GM19324 (cell line): ENCODE measurements at regions not wholly inside any gene's neighbourhood (a gene's known extent, or its start where the extent isn't known, plus 50 kb on each side); places are given as distances from the start of the nearest gene placed in this dataset.
"Not testable (repeated sequence)": the region's sequence is repeated elsewhere in the genome, so short reads cannot be mapped to it uniquely, and the experiment has no call there.

Experiments used
- ATAC-seq: cut with Tn5 transposase; IDR thresholded peaks from one replicate; pipeline ENCODE4 v1.9.1; 2021; ENCODE audit warnings: mild to moderate bottlenecking, moderate library complexity; ENCODE audit not compliant: unreplicated experiment, low FRiP score

DNA sequence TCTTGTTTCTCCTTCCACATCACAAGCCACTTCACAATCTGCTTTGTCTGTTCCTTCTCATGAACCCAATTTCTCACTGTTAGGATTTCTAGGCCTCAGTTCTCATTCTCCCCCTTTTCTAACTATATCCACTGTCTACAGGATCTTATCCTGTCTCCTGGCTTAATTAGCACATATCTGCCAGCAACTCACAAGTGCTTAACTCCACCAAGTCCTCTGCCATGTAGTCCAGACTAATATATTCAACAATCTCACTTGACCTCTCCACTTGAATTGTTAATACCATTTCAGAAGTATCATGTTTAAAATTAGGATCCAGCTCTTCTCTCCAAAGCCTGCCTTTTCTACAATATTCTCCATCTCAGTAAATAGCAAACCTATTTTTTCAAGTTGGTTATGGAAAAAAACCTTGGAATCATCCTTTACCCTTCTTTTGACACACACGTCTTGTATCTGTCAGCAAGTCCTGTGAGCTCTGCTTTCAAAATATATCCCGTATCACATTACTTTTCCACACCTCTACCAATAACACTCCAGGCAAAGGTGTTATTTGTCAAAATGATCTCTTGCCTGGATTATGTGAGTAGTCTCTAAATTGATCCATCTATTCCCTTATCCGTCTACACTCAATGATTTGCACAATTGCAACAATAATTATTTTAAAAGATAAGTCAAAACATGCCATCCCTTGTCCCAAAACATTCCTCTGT lies 127.2 kb upstream of the SLIT2 start:
- no peak for ATAC-seq

DNA sequence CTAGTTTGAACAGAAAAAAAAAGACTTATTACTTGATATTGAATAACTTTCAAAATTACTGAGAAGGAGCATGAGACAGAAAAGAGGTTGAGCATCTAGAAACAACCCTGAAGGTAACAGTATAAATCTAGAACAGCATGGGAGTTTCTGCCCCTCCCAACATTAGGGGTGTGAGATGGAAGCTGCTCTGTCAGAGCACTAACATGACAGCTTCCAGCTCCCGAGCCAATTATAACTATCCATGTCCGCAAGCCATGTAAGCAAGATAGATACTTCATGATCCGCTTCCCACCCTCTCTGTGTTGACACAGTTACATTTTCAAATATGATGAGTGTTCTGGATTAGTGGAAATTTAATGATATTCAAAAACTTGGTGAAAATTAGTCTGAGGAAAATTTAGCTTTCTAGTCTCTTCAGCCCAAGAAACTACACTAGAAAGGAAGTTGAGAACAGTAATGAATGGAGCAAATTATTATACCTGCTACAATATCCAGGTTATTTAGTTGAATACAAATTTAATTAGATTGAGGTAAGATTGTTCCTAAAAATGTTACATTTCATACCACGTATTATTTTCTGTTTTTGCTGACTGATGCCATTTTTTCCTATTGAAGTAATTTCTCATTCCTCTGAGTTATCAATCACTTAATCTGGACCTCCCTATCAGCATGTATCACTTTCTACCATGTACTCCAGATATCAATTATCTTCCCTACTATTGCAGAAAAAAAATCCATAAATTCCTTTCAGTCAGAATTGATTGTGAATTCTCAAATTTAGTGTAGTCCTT lies 129.3 kb upstream of the SLIT2 start:
- ATAC-seq: no peak

DNA sequence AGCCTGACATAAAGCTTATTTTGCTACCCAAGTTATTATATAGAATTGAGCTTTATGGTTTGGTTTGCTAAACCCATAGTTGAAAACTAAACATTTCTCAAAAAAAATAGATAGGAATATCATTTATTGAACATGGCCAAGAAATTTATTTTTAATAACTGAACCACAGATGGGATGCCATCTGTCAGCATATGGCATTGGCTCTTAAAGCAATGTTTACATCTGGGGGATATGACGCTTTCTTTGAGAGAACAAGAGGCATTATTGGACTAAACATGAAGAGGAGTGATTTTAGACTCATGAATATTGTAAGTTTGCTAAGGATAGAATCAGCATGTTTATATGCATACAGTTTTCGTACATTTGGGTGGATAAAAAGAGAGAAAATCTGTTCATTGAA lies 132.6 kb upstream of the SLIT2 start:
- no peak for ATAC-seq

GRCh38 chr4:20109391-20109790 lies 142.3 kb upstream of the SLIT2 start:
- ATAC-seq: no peak

- ATAC-seq: no peak
Observed at GRCh38 chr4:20106921-20107320, 144.8 kb upstream of the SLIT2 start.

GRCh38 chr4:20101831-20102230 lies 149.9 kb upstream of the SLIT2 start:
- no peak for ATAC-seq

- no peak for ATAC-seq
Observed at GRCh38 chr4:20096911-20097310, 154.8 kb upstream of the SLIT2 start.

GRCh38 chr4:20095805-20096541 lies 155.7 kb upstream of the SLIT2 start:
- ATAC-seq: no peak

DNA sequence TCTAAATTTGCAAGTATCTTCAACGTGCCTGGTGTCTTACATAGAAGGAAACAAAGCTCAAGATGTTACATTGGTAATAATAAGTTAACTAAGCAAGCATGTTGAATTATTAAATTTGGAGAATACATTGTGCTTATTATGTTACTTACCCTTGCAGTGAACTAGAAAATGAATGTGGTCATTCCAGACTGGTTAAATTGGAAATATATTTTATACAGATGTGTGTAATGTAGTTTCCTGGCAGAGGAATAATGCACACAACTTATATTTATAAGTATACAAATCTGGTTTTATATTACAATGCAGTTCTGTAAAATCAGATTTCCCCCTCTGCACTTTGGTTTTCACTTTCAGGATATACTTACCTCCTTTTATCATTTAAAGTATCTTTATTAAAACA lies 159.9 kb upstream of the SLIT2 start:
- no peak for ATAC-seq

DNA sequence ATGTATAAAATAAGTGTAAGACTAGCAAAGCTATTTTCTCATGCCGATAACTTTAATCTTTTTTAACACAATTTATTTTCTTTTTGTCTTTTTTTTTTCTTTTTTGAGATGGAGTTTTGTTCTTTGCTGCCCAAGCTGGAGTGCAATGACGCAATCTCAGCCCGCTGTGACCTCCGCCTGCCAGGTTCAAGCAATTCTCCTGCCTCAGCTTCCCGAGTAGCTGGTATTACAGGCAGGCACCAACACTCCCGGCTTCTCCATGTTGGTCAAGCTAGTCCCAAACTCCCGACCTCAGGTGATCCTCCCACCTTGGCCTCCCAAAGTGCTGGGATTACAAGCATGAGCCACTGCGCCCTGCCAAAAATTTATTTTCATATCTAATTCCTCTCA lies 164.2 kb upstream of the SLIT2 start:
- no peak for ATAC-seq

DNA sequence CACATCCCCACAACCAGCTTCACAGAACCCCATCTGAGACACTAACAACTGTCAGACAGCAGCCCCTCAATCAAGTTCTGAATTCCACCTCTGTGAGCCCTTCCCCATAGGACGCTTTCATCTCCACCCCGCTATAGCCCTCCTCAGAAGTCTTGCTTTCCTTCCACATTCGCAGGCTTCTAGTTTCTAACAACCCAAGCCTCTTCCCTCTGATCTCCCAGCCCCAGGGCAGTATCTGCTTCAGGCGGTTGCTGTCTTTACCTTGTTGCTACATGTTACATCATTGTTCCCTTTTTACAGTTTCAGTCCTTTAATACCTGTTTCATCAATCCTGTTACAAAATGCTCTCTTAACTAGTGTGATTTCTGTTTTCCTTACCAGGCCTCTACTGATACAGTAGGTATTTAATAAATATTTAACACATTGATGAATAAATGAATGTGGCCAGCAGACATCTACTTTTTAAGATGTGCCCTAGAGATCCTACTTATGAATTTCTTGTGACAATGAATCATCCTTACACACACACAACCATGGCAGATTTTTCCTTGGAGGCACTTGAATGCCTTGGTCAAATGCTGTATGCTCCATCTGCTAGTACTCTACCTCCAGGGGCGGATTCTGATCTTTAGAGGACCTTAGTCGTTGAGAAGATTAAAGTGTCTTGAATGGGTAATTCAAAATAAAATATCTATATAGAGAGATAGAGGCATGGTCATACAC lies 164.7 kb upstream of the SLIT2 start:
- ATAC-seq: no peak

- no peak for ATAC-seq
Observed at GRCh38 chr4:20086067-20086798, 165.5 kb upstream of the SLIT2 start.

GRCh38 chr4:20085653-20086052 lies 166.1 kb upstream of the SLIT2 start:
- ATAC-seq: no peak

- ATAC-seq: no peak
Observed at GRCh38 chr4:20085156-20085555, 166.5 kb upstream of the SLIT2 start.

- ATAC-seq: no peak
Observed at GRCh38 chr4:20084488-20084887, 167.2 kb upstream of the SLIT2 start.

- ATAC-seq: no peak
Observed at GRCh38 chr4:20078644-20079043, 173.1 kb upstream of the SLIT2 start.

- ATAC-seq: no peak
Observed at GRCh38 chr4:20075248-20075871, 176.3 kb upstream of the SLIT2 start.

GRCh38 chr4:20074450-20074849 lies 177.3 kb upstream of the SLIT2 start:
- ATAC-seq: no peak

- no peak for ATAC-seq
Observed at GRCh38 chr4:20065952-20066351, 185.8 kb upstream of the SLIT2 start.

- ATAC-seq: not testable (repeated sequence)
Observed at GRCh38 chr4:20062857-20063256, 188.8 kb upstream of the SLIT2 start.
